H1 (cell line): ENCODE measurements at regions not wholly inside any gene's neighbourhood (a gene's known extent, or its start where the extent isn't known, plus 50 kb on each side); places are given as distances from the start of the nearest gene placed in this dataset.

Source experiments
- CTCF ChIA-PET: fragments of 300-600 bp; sonication (Branson Sonifier 250); formaldehyde crosslinking; loops from one replicate; lab custom pipeline; 2021; ENCODE audit not compliant: partially characterized antibody; lab: Charles Lee
- POLR2A ChIA-PET: fragments of 300-600 bp; sonication (Branson Sonifier 250); formaldehyde crosslinking; loops from one replicate; lab custom pipeline; 2021; ENCODE audit warnings: inconsistent platforms; ENCODE audit not compliant: partially characterized antibody; lab: Charles Lee
- DNase-seq, 2 experiments: peaks; one replicate each; pipeline versions ENCODE4 v3.0.0 to v3.0.0-alpha.2; 2010 to 2022; ENCODE audit warnings: low spot score in 2 of 2, low read depth in 1 of 2, mixed read lengths in 1 of 2
- FAIRE-seq: peaks from 2 replicates; lab custom pipeline; 2011; peaks lifted over from hg19 to GRCh38; lab: Jason Lieb, UNC
- H2AFZ ChIP-seq: 2 replicates; pipeline ENCODE4 v1.8.1; 2012; ENCODE audit warnings: low read length, inconsistent platforms
- H2AK5ac ChIP-seq: 2 replicates; pipeline ENCODE4 v1.6.1; 2013; ENCODE audit warnings: low read depth, low read length
- H2BK120ac ChIP-seq: replicated peaks from 2 replicates; pipeline ENCODE3; 2013; ENCODE audit warnings: low read depth, low read length, inconsistent platforms
- H2BK12ac ChIP-seq: 2 replicates; pipeline ENCODE4 v1.6.1; 2013; ENCODE audit warnings: low read depth, low read length
- H2BK15ac ChIP-seq: 2 replicates; pipeline ENCODE4 v1.6.1; 2013; ENCODE audit warnings: low read length
- H2BK20ac ChIP-seq: 2 replicates; pipeline ENCODE4 v1.6.1; 2013; ENCODE audit warnings: low read length
- H2BK5ac ChIP-seq: 2 replicates; pipeline ENCODE4 v1.6.1; 2013; ENCODE audit warnings: low read depth, low read length
- H3K14ac ChIP-seq: 2 replicates; pipeline ENCODE4 v1.6.1; 2013; ENCODE audit warnings: inconsistent platforms; ENCODE audit not compliant: insufficient read length
- H3K18ac ChIP-seq: 2 replicates; pipeline ENCODE4 v1.6.1; 2013; ENCODE audit warnings: low read length; ENCODE audit errors: extremely low read depth
- H3K23ac ChIP-seq: 2 replicates; pipeline ENCODE4 v1.6.1; 2013; ENCODE audit warnings: inconsistent platforms; ENCODE audit not compliant: insufficient read length
- H3K23me2 ChIP-seq: 2 replicates; pipeline ENCODE4 v1.6.1; 2013; ENCODE audit warnings: low read depth, low read length
- H3K27ac ChIP-seq: 2 replicates; pipeline ENCODE4 v1.6.1; 2011; ENCODE audit warnings: low read depth, low read length, inconsistent platforms
- H3K27me3 ChIP-seq, 4 experiments: replicated peaks in 1 of 4; 1 replicate in 1 of 4; 2 replicates in 3 of 4; pipeline versions ENCODE4 v1.6.1 to v1.8.1; 2011 to 2013; ENCODE audit warnings: low read length in 3 of 4, mild to moderate bottlenecking in 3 of 4, inconsistent platforms in 2 of 4, mixed read lengths in 2 of 4, moderate library complexity in 1 of 4; ENCODE audit not compliant: control insufficient read depth in 3 of 4, insufficient read depth in 3 of 4; ENCODE audit errors: extremely low read depth in 1 of 4
- H3K36me3 ChIP-seq, 4 experiments: 2 replicates each; pipeline versions ENCODE4 v1.6.1 to v1.8.1; 2011 to 2013; ENCODE audit warnings: mild to moderate bottlenecking in 4 of 4, low read length in 3 of 4, moderate library complexity in 2 of 4, control low read depth in 1 of 4, inconsistent platforms in 1 of 4; ENCODE audit not compliant: insufficient read depth in 4 of 4, control insufficient read depth in 2 of 4
- H3K4ac ChIP-seq: replicated peaks from 2 replicates; pipeline ENCODE3; 2013; ENCODE audit warnings: low read length, low read depth, mixed read lengths, inconsistent platforms; ENCODE audit not compliant: insufficient read length
- H3K4me1 ChIP-seq, 4 experiments: replicated peaks in 1 of 4; 1 replicate in 1 of 4; 2 replicates in 3 of 4; pipeline versions ENCODE4 v1.6.1 to v1.8.1; 2011 to 2013; ENCODE audit warnings: low read length in 3 of 4, inconsistent platforms in 2 of 4, mixed read lengths in 1 of 4; ENCODE audit not compliant: insufficient read depth in 4 of 4, control insufficient read depth in 3 of 4
- H3K4me2 ChIP-seq, 2 experiments: 2 replicates each; pipeline versions ENCODE4 v1.6.1 to v1.8.1; 2011 to 2013; ENCODE audit warnings: low read depth in 2 of 2, low read length in 2 of 2, control low read depth in 1 of 2, inconsistent platforms in 1 of 2, mild to moderate bottlenecking in 1 of 2; ENCODE audit not compliant: insufficient read depth in 1 of 2
- H3K4me3 ChIP-seq, 4 experiments: fragments of 200-600, 300-600 bp in 1 of 4; sonication (generic), shearing (Covaris generic), sonication (Bioruptor Twin) in 1 of 4; 2 replicates each; pipeline versions ENCODE4 v1.5.1 to v1.8.1; 2011 to 2016; ENCODE audit warnings: low read length in 4 of 4, low read depth in 3 of 4, control low read depth in 2 of 4, inconsistent platforms in 2 of 4, mild to moderate bottlenecking in 2 of 4, mixed read lengths in 1 of 4, moderate library complexity in 1 of 4; ENCODE audit not compliant: insufficient read depth in 2 of 4; ENCODE audit errors: extremely low read depth in 1 of 4
- H3K56ac ChIP-seq: replicated peaks from 2 replicates; pipeline ENCODE3; 2013; ENCODE audit warnings: low read depth, mild to moderate bottlenecking, mixed read lengths, low read length, inconsistent platforms; ENCODE audit not compliant: insufficient read length
- H3K79me1 ChIP-seq: 2 replicates; pipeline ENCODE4 v1.6.1; 2013; ENCODE audit warnings: low read depth, low read length, control low read depth
- H3K79me2 ChIP-seq, 2 experiments: 2 replicates each; pipeline versions ENCODE4 v1.6.1 to v1.8.1; 2012 to 2013; ENCODE audit warnings: low read length in 2 of 2, mild to moderate bottlenecking in 2 of 2, inconsistent platforms in 1 of 2; ENCODE audit not compliant: insufficient read depth in 2 of 2, control insufficient read depth in 1 of 2
- H3K9ac ChIP-seq, 4 experiments: replicated peaks in 1 of 4; 1 replicate in 1 of 4; 2 replicates in 3 of 4; pipeline versions ENCODE4 v1.6.1 to v1.8.1; 2011 to 2013; ENCODE audit warnings: low read depth in 3 of 4, low read length in 3 of 4, control low read depth in 2 of 4, mild to moderate bottlenecking in 2 of 4, moderate library complexity in 2 of 4, inconsistent platforms in 1 of 4; ENCODE audit errors: extremely low read depth in 1 of 4
- H3K9me3 ChIP-seq, 2 experiments: 2 replicates each; pipeline versions ENCODE4 v1.6.1 to v1.8.1; 2012 to 2013; ENCODE audit warnings: mild to moderate bottlenecking in 2 of 2, moderate library complexity in 2 of 2, control low read depth in 1 of 2, inconsistent platforms in 1 of 2, low read depth in 1 of 2, low read length in 1 of 2, mixed read lengths in 1 of 2; ENCODE audit not compliant: insufficient read depth in 2 of 2
- H4K20me1 ChIP-seq, 2 experiments: replicated peaks in 1 of 2; 2 replicates each; pipeline versions ENCODE3 to v1.8.1; 2011 to 2013; ENCODE audit warnings: inconsistent platforms in 2 of 2, low read length in 2 of 2, mild to moderate bottlenecking in 1 of 2; ENCODE audit not compliant: insufficient read depth in 2 of 2, control insufficient read depth in 1 of 2
- H4K5ac ChIP-seq: 2 replicates; pipeline ENCODE4 v1.6.1; 2013; ENCODE audit warnings: low read length, low read depth, mixed read lengths, inconsistent platforms; ENCODE audit not compliant: insufficient read length
- H4K8ac ChIP-seq: 2 replicates; pipeline ENCODE4 v1.8.0; 2013; ENCODE audit warnings: mild to moderate bottlenecking, moderate library complexity, low read length, inconsistent platforms; ENCODE audit not compliant: insufficient read depth; ENCODE audit errors: extremely low read depth
- H4K91ac ChIP-seq: replicated peaks from 2 replicates; pipeline ENCODE3; 2013; ENCODE audit warnings: low read length, mixed read lengths, inconsistent platforms; ENCODE audit not compliant: insufficient read length
- CREB1 ChIP-seq: IDR thresholded peaks from 2 replicates; pipeline ENCODE4 v1.6.1; 2012; ENCODE audit warnings: inconsistent platforms
- E2F6 ChIP-seq: IDR thresholded peaks from 2 replicates; pipeline ENCODE4 v1.6.1; 2012; ENCODE audit warnings: inconsistent platforms
- HDAC2 ChIP-seq, 2 experiments: fragments of 300-600 bp in 1 of 2; sonication (generic) in 1 of 2; IDR thresholded peaks; 2 replicates each; pipeline ENCODE4 v1.6.1; 2011 to 2012; ENCODE audit warnings: low read depth in 2 of 2, low read length in 2 of 2, mild to moderate bottlenecking in 2 of 2, moderate library complexity in 2 of 2, borderline replicate concordance in 1 of 2, inconsistent platforms in 1 of 2
- JUN ChIP-seq: IDR thresholded peaks from 2 replicates; pipeline ENCODE4 v1.6.1; 2011; ENCODE audit warnings: low read depth, mild to moderate bottlenecking, improper control_type of control experiment, low read length
- KDM5A ChIP-seq: fragments of 200-600 bp; IDR thresholded peaks from 2 replicates; pipeline ENCODE4 v1.7.1; 2012; ENCODE audit warnings: mild to moderate bottlenecking, low read length, inconsistent platforms, mixed read lengths
- PHF8 ChIP-seq: fragments of 200-600 bp; sonication (generic); conservative IDR thresholded peaks from 2 replicates; pipeline ENCODE4 v1.7.1; 2012; ENCODE audit warnings: low read depth, mild to moderate bottlenecking, inconsistent platforms, low read length, moderate library complexity
- POLR2AphosphoS5 ChIP-seq: IDR thresholded peaks from 2 replicates; pipeline ENCODE4 v1.6.1; 2011; ENCODE audit warnings: low read depth, low read length
- RXRA ChIP-seq: IDR thresholded peaks from 2 replicates; pipeline ENCODE4 v1.6.1; 2011; ENCODE audit warnings: low read depth, mild to moderate bottlenecking, low read length, moderate library complexity; ENCODE audit not compliant: insufficient read depth
- SAP30 ChIP-seq: fragments of 300-600 bp; sonication (generic); IDR thresholded peaks from 2 replicates; pipeline ENCODE4 v1.7.1; 2012; ENCODE audit warnings: low read length, moderate library complexity, mild to moderate bottlenecking, inconsistent platforms; ENCODE audit not compliant: insufficient read depth, insufficient replicate concordance
- SIRT6 ChIP-seq: IDR thresholded peaks from one replicate; pipeline ENCODE4 v1.7.1; 2012; ENCODE audit warnings: low read length, inconsistent platforms
- SP1 ChIP-seq: IDR thresholded peaks from 2 replicates; pipeline ENCODE4 v1.6.1; 2011; ENCODE audit warnings: low read depth, low read length
- TAF1 ChIP-seq: IDR thresholded peaks from 2 replicates; pipeline ENCODE4 v1.6.1; 2011; ENCODE audit warnings: mild to moderate bottlenecking, low read depth, low read length
- TEAD4 ChIP-seq: IDR thresholded peaks from 2 replicates; pipeline ENCODE4 v1.6.1; 2012; ENCODE audit warnings: low read depth, low read length, inconsistent platforms, mixed read lengths
- YY1 ChIP-seq: IDR thresholded peaks from 2 replicates; pipeline ENCODE4 v1.6.1; 2011; ENCODE audit warnings: low read depth, mild to moderate bottlenecking, low read length
- WGBS, 2 experiments: shearing (Covaris generic) in 1 of 2; methylation state at CpG; one replicate each; pipeline versions ENCODE4 v1.1.6 to v1.1.7; 2013 to 2015; ENCODE audit warnings: low lambda C conversion rate in 2 of 2, mixed read lengths in 2 of 2, inconsistent platforms in 1 of 2, low coverage in 1 of 2, missing lambda C conversion rate in 1 of 2; ENCODE audit not compliant: insufficient replicate concordance in 2 of 2, insufficient coverage in 1 of 2, insufficient read length in 1 of 2; ENCODE audit errors: extremely low coverage in 1 of 2, missing lambda C conversion rate in 1 of 2; 5-methylcytosine and 5-hydroxymethylcytosine counted together

GRCh38 chr17:52762147-52762793, 603.8 kb upstream of the CA10 start:
- 100% methylated on average over 5 of the region's 5 CpGs; no CpG with 5 or more reads in 1 of the 2 experiments for WGBS, 2 experiments
- no peak for FAIRE-seq
- TF ChIP-seq RXRA (no peak), PHF8 (no peak), SAP30 (no peak), JUN (no peak), SIRT6 (no peak), KDM5A (no peak), E2F6 (no peak), CREB1 (no peak), TEAD4 (no peak), SP1 (no peak), HDAC2 (IDR thresholded peaks at IDR 0.05; ENCODE audit: borderline replicate concordance in 1 of 2, low read depth in 2 of 2, low read length in 2 of 2) (no peak), YY1 (no peak), TAF1 (no peak), POLR2AphosphoS5 (no peak)

More at GRCh38 chr17:52762147-52762793, 603.8 kb upstream of the CA10 start:
- no peak overlapping the region for H2BK12ac ChIP-seq
- H4K5ac ChIP-seq, result no peak overlapping the region
- H3K27me3 ChIP-seq, result no peaks in the 10 kb centered on the region
- no peaks in the 10 kb centered on the region for H3K9me3 ChIP-seq
- no peak overlapping the region for H3K4me3 ChIP-seq
- H3K56ac ChIP-seq, result no peak overlapping the region
- H3K18ac ChIP-seq, result no peak overlapping the region
- H3K14ac ChIP-seq, result no peak overlapping the region
- no peak overlapping the region for H4K91ac ChIP-seq
- no peak overlapping the region for H2AFZ ChIP-seq
- no peaks in the 10 kb centered on the region for H3K79me1 ChIP-seq
- no peaks in the 10 kb centered on the region for H4K20me1 ChIP-seq
- H3K4me2 ChIP-seq, result no peak overlapping the region
- H2BK120ac ChIP-seq, result no peak overlapping the region
- no peaks in the 10 kb centered on the region for H3K79me2 ChIP-seq
- H3K9ac ChIP-seq, result no peak overlapping the region
- no peaks in the 10 kb centered on the region for H3K36me3 ChIP-seq
- no peak overlapping the region for H3K27ac ChIP-seq
- no peak overlapping the region for H2BK15ac ChIP-seq
- no peak overlapping the region for H2AK5ac ChIP-seq
- POLR2A ChIA-PET, result interaction anchor here (0.6 kb wide), 1 partner anchor 1718 kb away, joined by 3 read pairs; no protein-coding TSS in a partner anchor
- no peak for DNase-seq
- no peak overlapping the region for H3K23ac ChIP-seq
- CTCF ChIA-PET, result interaction anchor here (0.6 kb wide), 1 partner anchor 940 kb away, joined by 3 read pairs; no protein-coding TSS in a partner anchor
- no peak overlapping the region for H2BK20ac ChIP-seq
- no peak overlapping the region for H4K8ac ChIP-seq
- no peak overlapping the region for H2BK5ac ChIP-seq
- no peak overlapping the region for H3K4ac ChIP-seq
- H3K23me2 ChIP-seq, result no peaks in the 10 kb centered on the region
- H3K4me1 ChIP-seq, result no peaks in the 10 kb centered on the region
